ENCODE measurements at regions not wholly inside any gene's neighbourhood (a gene's known extent, or its start where the extent isn't known, plus 50 kb on each side); places are given as distances from the start of the nearest gene placed in this dataset.
"Not testable (repeated sequence)": the region's sequence is repeated elsewhere in the genome, so short reads cannot be mapped to it uniquely, and the experiment has no call there.

- DNase-seq, result no peak
These were observed 778.3 kb upstream of the NRXN1 start for GRCh38 chr2:51810197-51810596.

- DNase-seq, result no peak
These were observed 775.3 kb upstream of the NRXN1 start for GRCh38 chr2:51807229-51807628.

- peak; percentile 49 for DNase-seq
These were observed 763.4 kb upstream of the NRXN1 start for GRCh38 chr2:51795248-51795888.

GRCh38 chr2:51791496-51791895 lies 759.6 kb upstream of the NRXN1 start:
- DNase-seq, result no peak

GRCh38 chr2:51790854-51791253 lies 758.9 kb upstream of the NRXN1 start:
- DNase-seq, result no peak

- no peak for DNase-seq
These were observed 758.0 kb upstream of the NRXN1 start for GRCh38 chr2:51789918-51790317.

GRCh38 chr2:51782921-51783765 lies 751.2 kb upstream of the NRXN1 start:
- DNase-seq, result no peak

GRCh38 chr2:51781691-51782090 lies 749.8 kb upstream of the NRXN1 start:
- DNase-seq, result no peak

GRCh38 chr2:51780353-51780752 lies 748.4 kb upstream of the NRXN1 start:
- DNase-seq, result no peak

GRCh38 chr2:51779723-51780122 lies 747.8 kb upstream of the NRXN1 start:
- not testable (repeated sequence) for DNase-seq

- DNase-seq, result no peak
These were observed 746.9 kb upstream of the NRXN1 start for GRCh38 chr2:51778806-51779205.

GRCh38 chr2:51774606-51775005 lies 742.7 kb upstream of the NRXN1 start:
- not testable (repeated sequence) for DNase-seq

- no peak for DNase-seq
These were observed 728.5 kb upstream of the NRXN1 start for GRCh38 chr2:51760441-51760840.

GRCh38 chr2:51758081-51758480 lies 726.1 kb upstream of the NRXN1 start:
- DNase-seq, result no peak

- no peak for DNase-seq
These were observed 702.2 kb upstream of the NRXN1 start for GRCh38 chr2:51734115-51734514.

GRCh38 chr2:51723691-51724090 lies 691.8 kb upstream of the NRXN1 start:
- DNase-seq, result no peak

GRCh38 chr2:51722311-51722710 lies 690.4 kb upstream of the NRXN1 start:
- DNase-seq, result no peak

- no peak for DNase-seq
These were observed 688.9 kb upstream of the NRXN1 start for GRCh38 chr2:51720826-51721225.

GRCh38 chr2:51718881-51719280 lies 686.9 kb upstream of the NRXN1 start:
- DNase-seq, result no peak

GRCh38 chr2:51717312-51717711 lies 685.4 kb upstream of the NRXN1 start:
- DNase-seq, result no peak

GRCh38 chr2:51711766-51712165 lies 679.8 kb upstream of the NRXN1 start:
- no peak for DNase-seq

- peak; percentile 39 for DNase-seq
These were observed 678.3 kb upstream of the NRXN1 start for GRCh38 chr2:51710222-51710621.

GRCh38 chr2:51707625-51708024 lies 675.7 kb upstream of the NRXN1 start:
- DNase-seq, result no peak

GRCh38 chr2:51706220-51706619 lies 674.3 kb upstream of the NRXN1 start:
- peak; percentile 24 for DNase-seq

- DNase-seq, result no peak
These were observed 673.5 kb upstream of the NRXN1 start for GRCh38 chr2:51705417-51705816.

Data from NCI-H82 (cell line).